Right hindlimb (tissue), 1 donor: ENCODE measurements at regions not wholly inside any gene's neighbourhood (a gene's known extent, or its start where the extent isn't known, plus 50 kb on each side); places are given as distances from the start of the nearest gene placed in this dataset.

ENCODE experiments used
- DNase-seq: peaks from one replicate; pipeline ENCODE4 v3.0.0-alpha.2; 2018

DNA sequence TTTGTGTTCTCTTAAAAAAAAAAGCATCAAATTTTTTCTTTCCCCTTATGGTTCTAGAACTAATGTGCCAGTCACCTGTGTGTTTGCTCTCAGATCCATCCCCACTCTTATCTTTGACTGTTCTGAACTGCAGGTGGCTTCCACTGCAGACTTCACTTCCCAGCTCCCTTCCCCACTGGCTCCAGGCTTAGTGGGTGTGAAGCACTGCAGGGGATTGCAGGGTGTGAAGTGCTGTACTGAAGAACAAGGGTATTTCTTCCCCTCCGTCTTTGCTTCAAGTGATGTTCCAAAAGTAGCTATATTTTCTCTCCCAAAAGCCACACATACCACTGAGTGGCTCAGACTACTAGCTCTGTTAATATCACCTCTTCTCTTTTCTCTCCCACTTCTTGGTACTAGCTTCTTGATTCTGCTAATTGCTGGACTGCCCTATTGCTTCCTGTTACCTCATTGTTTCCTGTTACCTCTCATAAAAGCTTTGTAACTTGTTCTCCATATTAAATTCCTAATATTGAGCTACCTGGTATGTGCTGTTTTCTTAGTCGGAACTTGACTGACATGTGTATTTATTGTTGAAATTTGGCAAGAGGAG is 115.4 kb upstream of the PRICKLE1 start:
- no peak for DNase-seq

DNA sequence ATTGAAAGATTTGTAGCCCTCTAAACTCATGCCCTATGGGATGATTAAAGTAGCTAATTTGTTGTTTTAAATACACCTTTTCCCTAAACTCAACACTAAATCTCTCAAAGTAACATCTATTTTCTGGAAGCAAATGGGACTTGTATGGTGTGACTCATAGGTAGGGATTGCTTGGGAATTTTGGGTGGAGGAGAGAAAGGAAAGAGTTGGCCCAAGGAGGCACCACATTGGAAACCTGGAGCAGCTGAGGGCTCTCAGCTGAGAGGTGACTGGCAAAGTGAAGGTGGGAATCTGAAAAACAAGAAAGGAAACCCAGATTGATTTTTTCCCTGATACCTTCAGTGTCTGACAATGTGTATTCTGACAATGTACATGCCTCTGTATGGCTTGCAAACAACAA is 114.8 kb upstream of the PRICKLE1 start:
- DNase-seq = no peak

- no peak for DNase-seq
Measured at GRCh38 chr12:42701084-42701483, 111.5 kb upstream of the PRICKLE1 start.

DNA sequence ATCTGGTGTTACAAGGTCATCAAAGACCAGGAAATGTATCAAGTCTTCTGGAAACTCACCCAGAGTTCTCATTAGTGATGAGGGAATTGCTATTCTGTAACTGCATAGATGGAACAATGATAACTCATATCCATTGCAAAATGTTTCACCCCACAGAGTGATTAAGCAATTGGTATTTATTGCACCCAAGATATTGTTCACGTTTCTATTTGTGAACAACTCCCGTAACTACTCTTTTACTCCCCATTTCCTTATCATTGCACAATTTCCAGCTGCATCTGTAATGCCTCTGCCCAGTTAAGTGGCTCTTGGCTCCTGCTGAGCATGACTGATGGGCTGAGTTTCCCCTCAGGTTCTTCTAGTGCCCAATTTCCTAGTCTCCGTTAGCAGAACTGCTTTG is 108.7 kb upstream of the PRICKLE1 start:
- no peak for DNase-seq

DNA sequence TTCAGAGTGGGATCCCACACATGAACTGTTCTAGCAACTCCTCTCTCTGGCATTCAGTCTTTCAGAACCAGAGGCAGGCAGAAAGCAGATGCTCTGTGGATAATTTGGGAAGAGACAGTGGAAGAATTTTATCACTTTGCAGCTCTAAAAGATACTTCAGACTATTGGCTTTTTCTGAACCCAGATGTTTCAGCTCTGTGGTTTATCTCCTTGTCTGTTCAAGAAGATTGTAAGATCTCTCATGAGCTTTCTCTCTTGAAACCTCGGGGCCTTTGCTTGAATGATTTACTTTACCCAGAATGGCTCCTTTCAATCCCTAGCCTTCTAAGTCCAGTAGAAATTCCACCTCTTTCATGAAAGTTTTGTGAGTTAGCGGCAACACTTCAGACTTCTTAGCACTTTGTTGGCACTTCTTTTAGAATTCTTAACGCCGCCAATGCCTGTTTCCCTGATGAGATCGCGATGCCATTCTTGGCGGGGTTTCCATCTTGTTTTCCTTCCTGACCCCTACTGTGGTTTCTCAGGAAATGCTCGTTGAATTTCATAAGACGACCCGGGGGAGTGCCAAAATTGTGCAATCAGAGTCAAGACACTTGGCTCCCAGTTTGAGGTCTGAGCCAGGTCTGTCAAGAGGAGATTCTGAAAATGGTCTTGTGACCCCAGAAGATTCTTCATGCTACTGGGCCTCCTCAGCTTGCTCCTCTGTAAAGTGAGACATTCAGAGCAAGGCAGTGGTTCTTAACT is 107.0 kb upstream of the PRICKLE1 start:
- DNase-seq = peak; percentile 34

GRCh38 chr12:42695490-42695995 is 106.0 kb upstream of the PRICKLE1 start:
- no peak for DNase-seq

DNA sequence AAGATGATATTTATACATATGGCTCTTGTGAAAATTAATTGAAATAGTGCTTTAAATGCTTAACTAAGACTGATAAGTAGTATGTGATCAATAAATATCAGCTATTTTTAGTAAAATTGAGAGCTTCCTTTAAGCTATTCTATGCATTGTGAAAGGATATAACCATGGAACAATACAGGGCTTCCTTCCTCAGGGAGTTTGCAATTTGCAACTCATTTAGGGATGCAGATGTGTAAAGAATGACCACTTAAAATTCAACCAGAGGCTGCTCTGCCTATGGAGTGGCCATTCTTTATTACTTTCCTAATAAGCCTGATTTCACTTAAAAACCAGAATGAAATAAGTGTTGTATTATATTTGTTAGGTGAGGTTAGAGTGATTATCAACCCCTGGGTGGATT is 103.2 kb upstream of the PRICKLE1 start:
- no peak for DNase-seq

- no peak for DNase-seq
Measured at GRCh38 chr12:42691991-42692557, 102.5 kb upstream of the PRICKLE1 start.

- no peak for DNase-seq
Measured at GRCh38 chr12:42690264-42690663, 100.7 kb upstream of the PRICKLE1 start.

- no peak for DNase-seq
Measured at GRCh38 chr12:42689699-42690098, 100.2 kb upstream of the PRICKLE1 start.

- no peak for DNase-seq
Measured at GRCh38 chr12:42686514-42687172, 97.1 kb upstream of the PRICKLE1 start.

- no peak for DNase-seq
Measured at GRCh38 chr12:42684802-42685071, 95.2 kb upstream of the PRICKLE1 start.

GRCh38 chr12:42683933-42684801 is 94.6 kb upstream of the PRICKLE1 start:
- no peak for DNase-seq

- DNase-seq = no peak
Measured at GRCh38 chr12:42683266-42683665, 93.7 kb upstream of the PRICKLE1 start.

GRCh38 chr12:42679466-42679865 is 89.9 kb upstream of the PRICKLE1 start:
- DNase-seq = no peak

DNA sequence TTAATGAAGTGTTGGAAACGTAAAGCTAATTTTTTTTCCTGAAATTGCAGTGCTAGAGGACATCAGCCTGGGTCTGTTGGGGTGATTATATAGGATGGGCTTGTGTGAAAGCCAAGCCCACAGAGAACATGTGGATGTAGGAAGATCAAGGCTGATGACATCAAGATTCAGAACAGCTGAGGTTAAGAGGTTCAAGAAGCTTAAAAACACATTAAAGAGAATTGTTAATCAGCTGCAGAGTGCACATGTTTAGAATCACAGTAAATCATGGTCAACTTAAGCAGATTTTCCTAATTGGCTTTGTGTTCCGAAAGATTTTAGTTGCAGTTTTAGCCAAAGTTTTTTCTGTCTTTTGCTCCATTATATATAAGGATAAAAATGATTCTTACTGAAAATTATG is 87.9 kb upstream of the PRICKLE1 start:
- no peak for DNase-seq

GRCh38 chr12:42673535-42673934 is 84.0 kb upstream of the PRICKLE1 start:
- no peak for DNase-seq

DNA sequence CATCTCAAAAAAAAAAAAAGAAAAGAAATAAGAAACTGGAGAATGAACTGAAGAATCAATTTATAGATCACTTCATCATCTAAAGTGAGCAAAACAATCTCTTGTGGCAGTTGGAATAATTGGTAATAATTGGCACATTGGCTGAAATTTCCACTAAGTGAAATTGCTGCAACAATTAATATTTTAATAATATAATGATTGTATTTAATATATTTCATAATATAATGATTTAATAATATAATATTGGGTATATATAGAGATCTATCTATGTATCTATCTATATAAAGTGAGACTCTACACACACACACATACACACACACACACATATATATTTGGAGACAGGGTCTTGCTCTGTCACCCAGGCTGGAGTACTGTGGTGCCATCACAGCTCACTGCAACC is 81.2 kb upstream of the PRICKLE1 start:
- DNase-seq = no peak

DNA sequence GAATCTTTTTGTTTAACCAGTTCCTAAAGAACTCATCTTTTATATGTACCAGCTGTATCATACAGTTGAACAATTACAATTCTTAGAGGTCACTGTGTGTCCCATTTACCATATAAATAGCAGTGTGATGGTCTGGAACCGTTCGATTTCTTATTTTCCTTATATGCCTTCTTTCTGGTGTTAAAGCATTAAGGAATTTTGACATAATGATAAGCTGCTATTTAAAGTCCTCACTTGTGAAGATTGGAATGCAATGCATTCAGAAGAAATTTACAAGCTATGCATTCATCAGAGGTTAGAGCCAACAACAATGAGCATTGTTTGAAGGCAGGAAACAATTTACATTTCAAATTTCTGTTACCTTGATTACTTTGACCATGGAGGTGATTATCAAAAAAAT is 80.0 kb upstream of the PRICKLE1 start:
- no peak for DNase-seq

GRCh38 chr12:42666671-42667243 is 77.2 kb upstream of the PRICKLE1 start:
- DNase-seq = no peak

- no peak for DNase-seq
Measured at GRCh38 chr12:42663621-42664020, 74.1 kb upstream of the PRICKLE1 start.
